WTC11 (cell line): ENCODE measurements at regions not wholly inside any gene's neighbourhood (a gene's known extent, or its start where the extent isn't known, plus 50 kb on each side); places are given as distances from the start of the nearest gene placed in this dataset.

ENCODE experiments used
- ATAC-seq: fragments of 200-7000 bp; cut with Tn5 transposase; 2 replicates; pipeline ENCODE4 v1.10.0; 2021; ENCODE audit warnings: mild to moderate bottlenecking, moderate library complexity
- CTCF ChIA-PET: fragments of 300-600 bp; sonication (Branson Sonifier 250); formaldehyde crosslinking; loops from one replicate; lab custom pipeline; 2021; ENCODE audit warnings: antibody characterized with exemption; lab: Charles Lee
- POLR2A ChIA-PET: fragments of 350-600 bp; sonication (Branson Sonifier 250); formaldehyde crosslinking; loops from one replicate; lab custom pipeline; 2021; ENCODE audit warnings: antibody characterized with exemption; lab: Charles Lee
- DNase-seq: peaks from one replicate; pipeline ENCODE4 v3.0.0; 2021; ENCODE audit warnings: low spot score
- H3K27ac Mint-ChIP-seq: 2 replicates; pipeline ENCODE4 v1.8.0; 2021; ENCODE audit warnings: mixed read lengths
- H3K27me3 Mint-ChIP-seq: 2 replicates; pipeline ENCODE4 v1.8.0; 2021; ENCODE audit warnings: low read depth, mild to moderate bottlenecking, moderate library complexity, mixed read lengths
- H3K36me3 Mint-ChIP-seq: 2 replicates; pipeline ENCODE4 v1.8.0; 2021; ENCODE audit warnings: mixed read lengths
- H3K4me1 Mint-ChIP-seq: 2 replicates; pipeline ENCODE4 v1.8.0; 2022; ENCODE audit warnings: mixed read lengths
- H3K4me3 Mint-ChIP-seq: 2 replicates; pipeline ENCODE4 v1.8.0; 2021; ENCODE audit warnings: mild to moderate bottlenecking, moderate library complexity, mixed read lengths
- H3K9me3 Mint-ChIP-seq: 2 replicates; pipeline ENCODE4 v1.8.0; 2021; ENCODE audit warnings: mixed read lengths
- AR ChIP-seq: fragments of 250-450 bp; sonication (Bioruptor Pico); IDR thresholded peaks from 2 replicates; pipeline ENCODE4 v1.9.0; 2021; ENCODE audit warnings: mild to moderate bottlenecking
- ATF3 ChIP-seq: sonication (generic); formaldehyde crosslinking; conservative IDR thresholded peaks from 2 replicates; pipeline ENCODE4 v1.8.1; 2022; ENCODE audit warnings: mild to moderate bottlenecking, missing genetic modification reagents
- CTCF ChIP-seq: fragments of 200-600 bp; IDR thresholded peaks from 2 replicates; pipeline ENCODE4 v1.8.0; 2022; ENCODE audit warnings: antibody characterized with exemption
- EMX1 ChIP-seq: fragments of 250-450 bp; sonication (Bioruptor Pico); IDR thresholded peaks from 2 replicates; pipeline ENCODE4 v1.8.0; 2021; ENCODE audit warnings: mild to moderate bottlenecking
- FOXJ3 ChIP-seq: sonication (generic); formaldehyde crosslinking; IDR thresholded peaks from 2 replicates; pipeline ENCODE4 v1.9.0; 2021; ENCODE audit warnings: missing genetic modification reagents, mild to moderate bottlenecking, borderline replicate concordance
- FOXP1 ChIP-seq: sonication (generic); formaldehyde crosslinking; IDR thresholded peaks from 2 replicates; pipeline ENCODE4 v1.8.0; 2022; ENCODE audit warnings: missing genetic modification reagents, mild to moderate bottlenecking, moderate library complexity, borderline replicate concordance
- GABPB1 ChIP-seq: sonication (generic); formaldehyde crosslinking; IDR thresholded peaks from 2 replicates; pipeline ENCODE4 v1.8.1; 2023; ENCODE audit warnings: mild to moderate bottlenecking, missing genetic modification reagents
- JAZF1 ChIP-seq: fragments of 250-450 bp; sonication (Bioruptor Pico); IDR thresholded peaks from 2 replicates; pipeline ENCODE4 v1.9.0; 2021; ENCODE audit warnings: moderate library complexity, mild to moderate bottlenecking, inconsistent platforms
- KAT7 ChIP-seq: sonication (generic); formaldehyde crosslinking; IDR thresholded peaks from 2 replicates; pipeline ENCODE4 v1.8.1; 2023; ENCODE audit warnings: missing genetic modification reagents, mild to moderate bottlenecking, borderline replicate concordance
- MAX ChIP-seq: sonication (generic); formaldehyde crosslinking; IDR thresholded peaks from 2 replicates; pipeline ENCODE4 v1.8.0; 2022; ENCODE audit warnings: mild to moderate bottlenecking, missing genetic modification reagents
- MXD4 ChIP-seq: fragments of 250-450 bp; sonication (Bioruptor Pico); IDR thresholded peaks from 2 replicates; pipeline ENCODE4 v1.8.0; 2021; ENCODE audit warnings: mild to moderate bottlenecking, moderate library complexity, borderline replicate concordance
- NFYB ChIP-seq: sonication (generic); formaldehyde crosslinking; conservative IDR thresholded peaks from 2 replicates; pipeline ENCODE4 v1.8.0; 2022; ENCODE audit warnings: low read depth, missing genetic modification reagents
- OVOL2 ChIP-seq: fragments of 250-450 bp; sonication (Bioruptor Pico); IDR thresholded peaks from 2 replicates; pipeline ENCODE4 v1.9.0; 2021; ENCODE audit warnings: mild to moderate bottlenecking, borderline replicate concordance
- SMAD3 ChIP-seq: sonication (generic); formaldehyde crosslinking; IDR thresholded peaks from 2 replicates; pipeline ENCODE4 v1.8.0; 2022; ENCODE audit warnings: missing genetic modification reagents, mild to moderate bottlenecking, borderline replicate concordance
- ZNF121 ChIP-seq: sonication (generic); formaldehyde crosslinking; IDR thresholded peaks from 2 replicates; pipeline ENCODE4 v1.8.0; 2023; ENCODE audit warnings: missing genetic modification reagents
- ZNF263 ChIP-seq: sonication (generic); formaldehyde crosslinking; IDR thresholded peaks from 2 replicates; pipeline ENCODE4 v1.8.1; 2022; ENCODE audit warnings: low read depth, mild to moderate bottlenecking, moderate library complexity, missing genetic modification reagents
- ZNF416 ChIP-seq: fragments of 250-450 bp; sonication (Bioruptor Pico); IDR thresholded peaks from 2 replicates; pipeline ENCODE4 v1.9.0; 2021; ENCODE audit warnings: mild to moderate bottlenecking, inconsistent platforms
- ZSCAN18 ChIP-seq: fragments of 250-450 bp; sonication (Bioruptor Pico); IDR thresholded peaks from 2 replicates; pipeline ENCODE4 v2.1.2; 2022; ENCODE audit warnings: mild to moderate bottlenecking, moderate library complexity
- TF ChIP-seq, protein P1 (sequence below): sonication (generic); formaldehyde crosslinking; IDR thresholded peaks from 2 replicates; pipeline ENCODE4 v1.8.1; 2022; ENCODE audit warnings: mild to moderate bottlenecking, missing genetic modification reagents, moderate library complexity, borderline replicate concordance
- TF ChIP-seq, protein P2 (sequence below): sonication (generic); formaldehyde crosslinking; IDR thresholded peaks from 2 replicates; pipeline ENCODE4 v1.8.1; 2023; ENCODE audit warnings: mild to moderate bottlenecking, missing genetic modification reagents
- TF ChIP-seq, protein P3 (sequence below): sonication (generic); formaldehyde crosslinking; IDR thresholded peaks from 2 replicates; pipeline ENCODE4 v1.8.1; 2022; ENCODE audit warnings: mild to moderate bottlenecking, moderate library complexity, missing genetic modification reagents
- TF ChIP-seq, protein P4 (sequence below): sonication (generic); formaldehyde crosslinking; IDR thresholded peaks from 2 replicates; pipeline ENCODE4 v1.8.1; 2023; ENCODE audit warnings: mild to moderate bottlenecking, missing genetic modification reagents, moderate library complexity

DNA sequence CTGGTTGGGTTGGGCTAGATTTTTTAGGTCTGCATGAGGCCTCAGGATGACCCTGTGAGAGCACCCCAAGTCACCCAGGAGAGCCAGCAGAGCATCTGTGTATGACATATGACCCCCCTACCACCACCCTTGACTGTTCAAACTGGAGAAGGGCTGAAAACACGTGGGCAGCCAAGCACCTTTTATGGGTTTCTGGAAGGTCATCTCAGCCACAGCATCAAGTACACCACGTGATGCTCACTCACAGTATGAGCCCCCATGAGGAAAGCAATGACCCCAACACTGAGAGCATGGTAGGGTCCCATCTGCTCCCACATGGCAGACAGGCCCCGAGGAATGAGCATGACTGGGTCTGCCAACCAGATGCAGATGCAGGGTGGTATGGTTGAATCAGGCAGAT is 149.4 kb upstream of the GDF10 start:
- no peaks in the 10 kb centered on the region; the same call in 1 of the 2 replicates for H3K27me3 Mint-ChIP-seq
- peaks cover 40% of the 10 kb centered on the region for H3K9me3 Mint-ChIP-seq
- ChIA-PET POLR2A (no interaction called here), CTCF (interaction anchor here (1.4 kb wide), 1 partner anchor 103 kb away, joined by 5 read pairs; no protein-coding TSS in a partner anchor)
- peaks cover 11% of the 10 kb centered on the region; the same call in 1 of the 2 replicates for H3K4me1 Mint-ChIP-seq
- peaks cover 13% of the 10 kb centered on the region for H3K36me3 Mint-ChIP-seq
- ATAC-seq (no peak), DNase-seq (no peak)
- TF ChIP-seq, protein P1, sequence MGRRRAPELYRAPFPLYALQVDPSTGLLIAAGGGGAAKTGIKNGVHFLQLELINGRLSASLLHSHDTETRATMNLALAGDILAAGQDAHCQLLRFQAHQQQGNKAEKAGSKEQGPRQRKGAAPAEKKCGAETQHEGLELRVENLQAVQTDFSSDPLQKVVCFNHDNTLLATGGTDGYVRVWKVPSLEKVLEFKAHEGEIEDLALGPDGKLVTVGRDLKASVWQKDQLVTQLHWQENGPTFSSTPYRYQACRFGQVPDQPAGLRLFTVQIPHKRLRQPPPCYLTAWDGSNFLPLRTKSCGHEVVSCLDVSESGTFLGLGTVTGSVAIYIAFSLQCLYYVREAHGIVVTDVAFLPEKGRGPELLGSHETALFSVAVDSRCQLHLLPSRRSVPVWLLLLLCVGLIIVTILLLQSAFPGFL (CRISPR knock-in tag) = no peak
- no peak for TF ChIP-seq ZNF121
- no peak for TF ChIP-seq AR (CRISPR knock-in tag)
- TF ChIP-seq, protein P2, sequence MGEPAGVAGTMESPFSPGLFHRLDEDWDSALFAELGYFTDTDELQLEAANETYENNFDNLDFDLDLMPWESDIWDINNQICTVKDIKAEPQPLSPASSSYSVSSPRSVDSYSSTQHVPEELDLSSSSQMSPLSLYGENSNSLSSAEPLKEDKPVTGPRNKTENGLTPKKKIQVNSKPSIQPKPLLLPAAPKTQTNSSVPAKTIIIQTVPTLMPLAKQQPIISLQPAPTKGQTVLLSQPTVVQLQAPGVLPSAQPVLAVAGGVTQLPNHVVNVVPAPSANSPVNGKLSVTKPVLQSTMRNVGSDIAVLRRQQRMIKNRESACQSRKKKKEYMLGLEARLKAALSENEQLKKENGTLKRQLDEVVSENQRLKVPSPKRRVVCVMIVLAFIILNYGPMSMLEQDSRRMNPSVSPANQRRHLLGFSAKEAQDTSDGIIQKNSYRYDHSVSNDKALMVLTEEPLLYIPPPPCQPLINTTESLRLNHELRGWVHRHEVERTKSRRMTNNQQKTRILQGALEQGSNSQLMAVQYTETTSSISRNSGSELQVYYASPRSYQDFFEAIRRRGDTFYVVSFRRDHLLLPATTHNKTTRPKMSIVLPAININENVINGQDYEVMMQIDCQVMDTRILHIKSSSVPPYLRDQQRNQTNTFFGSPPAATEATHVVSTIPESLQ (CRISPR knock-in tag) = no peak
- no peak for TF ChIP-seq JAZF1
- no peak for TF ChIP-seq GABPB1
- no peak for TF ChIP-seq FOXJ3 (CRISPR knock-in tag)
- TF ChIP-seq EMX1 = no peak
- TF ChIP-seq KAT7 (CRISPR knock-in tag) = no peak
- no peak for TF ChIP-seq ATF3 (CRISPR knock-in tag)
- H3K27ac Mint-ChIP-seq = no peak overlapping the region
- no peak overlapping the region for H3K4me3 Mint-ChIP-seq

GRCh38 chr10:47151920-47152319 is 148.1 kb upstream of the GDF10 start:
- Mint-ChIP-seq H3K36me3 (peaks cover 17% of the 10 kb centered on the region), H3K9me3 (peaks cover 50% of the 10 kb centered on the region), H3K4me3 (no peak overlapping the region), H3K4me1 (peaks cover 11% of the 10 kb centered on the region; the same call in 1 of the 2 replicates), H3K27ac (no peak overlapping the region), H3K27me3 (no peaks in the 10 kb centered on the region; the same call in 1 of the 2 replicates)
- ChIA-PET POLR2A (no interaction called here), CTCF (interaction anchor here (1.4 kb wide), 1 partner anchor 104 kb away, joined by 5 read pairs; no protein-coding TSS in a partner anchor)
- ATAC-seq (no peak), DNase-seq (no peak)
- TF ChIP-seq NFYB (CRISPR knock-in tag) = no peak
- no peak for TF ChIP-seq FOXP1 (CRISPR knock-in tag)
- TF ChIP-seq ZNF416 = no peak
- TF ChIP-seq MXD4 (CRISPR knock-in tag) = no peak
- TF ChIP-seq ZNF263 (CRISPR knock-in tag) = no peak
- TF ChIP-seq, protein P3, sequence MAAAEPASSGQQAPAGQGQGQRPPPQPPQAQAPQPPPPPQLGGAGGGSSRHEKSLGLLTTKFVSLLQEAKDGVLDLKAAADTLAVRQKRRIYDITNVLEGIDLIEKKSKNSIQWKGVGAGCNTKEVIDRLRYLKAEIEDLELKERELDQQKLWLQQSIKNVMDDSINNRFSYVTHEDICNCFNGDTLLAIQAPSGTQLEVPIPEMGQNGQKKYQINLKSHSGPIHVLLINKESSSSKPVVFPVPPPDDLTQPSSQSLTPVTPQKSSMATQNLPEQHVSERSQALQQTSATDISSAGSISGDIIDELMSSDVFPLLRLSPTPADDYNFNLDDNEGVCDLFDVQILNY (CRISPR knock-in tag) = no peak
- TF ChIP-seq, protein P2 (CRISPR knock-in tag) = no peak
- TF ChIP-seq MAX (CRISPR knock-in tag) = no peak
- TF ChIP-seq JAZF1 = no peak
- no peak for TF ChIP-seq ZSCAN18 (CRISPR knock-in tag)
- TF ChIP-seq, protein P4, sequence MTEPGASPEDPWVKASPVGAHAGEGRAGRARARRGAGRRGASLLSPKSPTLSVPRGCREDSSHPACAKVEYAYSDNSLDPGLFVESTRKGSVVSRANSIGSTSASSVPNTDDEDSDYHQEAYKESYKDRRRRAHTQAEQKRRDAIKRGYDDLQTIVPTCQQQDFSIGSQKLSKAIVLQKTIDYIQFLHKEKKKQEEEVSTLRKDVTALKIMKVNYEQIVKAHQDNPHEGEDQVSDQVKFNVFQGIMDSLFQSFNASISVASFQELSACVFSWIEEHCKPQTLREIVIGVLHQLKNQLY = no peak
- TF ChIP-seq SMAD3 (CRISPR knock-in tag) = no peak
- no peak for TF ChIP-seq CTCF
- no peak for TF ChIP-seq OVOL2 (CRISPR knock-in tag)
